Fibroblast of upper back skin (primary cell): ENCODE measurements at regions not wholly inside any gene's neighbourhood (a gene's known extent, or its start where the extent isn't known, plus 50 kb on each side); places are given as distances from the start of the nearest gene placed in this dataset.
"Not testable (repeated sequence)": the region's sequence is repeated elsewhere in the genome, so short reads cannot be mapped to it uniquely, and the experiment has no call there.

Experiments used
- DNase-seq: peaks from one replicate; pipeline ENCODE4 v3.0.0-alpha.2; 2013

DNA sequence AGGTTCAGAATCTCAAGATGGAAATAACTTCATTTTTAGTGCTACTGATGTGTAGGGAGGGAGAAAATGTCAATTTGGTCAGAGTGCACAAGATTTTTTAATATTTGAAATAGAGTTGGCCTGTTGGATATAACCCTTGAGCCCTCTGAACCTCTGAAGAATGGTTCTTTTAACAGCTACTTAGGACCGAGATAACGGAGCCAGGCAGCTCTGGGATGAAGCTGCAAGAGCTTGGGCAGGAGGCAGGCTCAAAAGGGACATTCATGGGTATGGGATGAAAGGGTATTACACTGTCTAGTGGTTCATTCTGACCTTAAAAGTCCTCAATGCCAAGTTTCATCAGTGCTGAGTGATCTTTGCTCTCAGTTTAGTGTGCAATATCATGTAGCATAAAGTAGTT lies 111.4 kb upstream of the CPHXL start:
- no peak for DNase-seq

GRCh38 chr16:75841517-75841916 lies 115.2 kb upstream of the CPHXL start:
- DNase-seq: no peak

DNA sequence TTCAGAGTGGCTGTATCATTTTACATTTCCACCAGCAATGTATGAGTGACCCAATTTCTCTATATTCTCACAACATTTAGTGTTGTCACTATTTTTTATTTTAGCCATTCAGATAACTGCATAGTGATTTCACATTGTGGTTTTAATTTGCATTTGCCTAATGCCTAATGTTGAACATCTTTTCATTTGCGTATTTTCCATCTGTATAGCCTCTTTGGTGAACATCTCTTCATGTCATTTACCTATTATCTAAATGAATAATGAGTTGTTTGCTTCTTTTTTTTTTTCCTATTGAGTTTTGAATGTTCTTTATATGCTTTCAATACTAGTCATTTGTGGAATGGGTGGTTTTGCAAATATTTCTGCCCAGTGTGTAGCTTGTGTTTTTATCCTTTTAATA lies 120.9 kb upstream of the CPHXL start:
- no peak for DNase-seq

GRCh38 chr16:75854152-75854551 lies 127.9 kb upstream of the CPHXL start:
- DNase-seq: no peak

- no peak for DNase-seq
Measured at GRCh38 chr16:75860326-75861053, 134.2 kb upstream of the CPHXL start.

GRCh38 chr16:75861311-75862097 lies 135.2 kb upstream of the CPHXL start:
- DNase-seq: no peak

DNA sequence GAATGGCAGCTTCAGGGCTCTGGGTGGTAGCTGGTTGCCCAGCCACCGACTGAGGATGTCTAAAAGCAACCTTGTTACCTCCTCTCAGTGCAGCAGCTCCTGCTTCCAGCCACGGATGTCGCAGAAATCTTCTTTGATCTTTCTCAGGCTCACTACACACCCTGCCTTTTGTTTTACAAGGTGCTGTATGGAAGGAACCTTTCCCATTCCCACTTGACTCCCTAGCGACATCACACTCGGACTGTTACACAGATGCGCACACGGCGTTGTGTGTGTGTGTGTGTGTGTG lies 135.8 kb upstream of the CPHXL start:
- no peak for DNase-seq

DNA sequence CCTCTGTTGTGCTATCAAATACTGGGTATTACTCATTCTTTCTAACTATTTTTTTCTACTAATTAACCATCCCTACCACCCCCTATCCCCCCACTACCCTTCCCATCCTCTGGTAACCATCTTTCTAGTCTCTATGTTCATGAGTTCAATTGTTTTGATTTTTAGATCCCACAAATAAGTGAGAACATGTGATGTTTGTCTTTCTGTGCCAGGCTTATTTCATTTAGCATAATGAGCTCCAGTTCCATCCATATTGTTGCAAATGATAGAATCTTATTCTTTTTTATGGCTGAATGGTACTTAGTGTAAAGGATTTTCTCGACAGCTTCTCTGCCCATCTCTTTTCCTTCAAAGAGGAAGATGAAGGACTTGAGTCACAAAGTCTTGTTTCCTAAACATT lies 138.0 kb upstream of the CPHXL start:
- DNase-seq: no peak

DNA sequence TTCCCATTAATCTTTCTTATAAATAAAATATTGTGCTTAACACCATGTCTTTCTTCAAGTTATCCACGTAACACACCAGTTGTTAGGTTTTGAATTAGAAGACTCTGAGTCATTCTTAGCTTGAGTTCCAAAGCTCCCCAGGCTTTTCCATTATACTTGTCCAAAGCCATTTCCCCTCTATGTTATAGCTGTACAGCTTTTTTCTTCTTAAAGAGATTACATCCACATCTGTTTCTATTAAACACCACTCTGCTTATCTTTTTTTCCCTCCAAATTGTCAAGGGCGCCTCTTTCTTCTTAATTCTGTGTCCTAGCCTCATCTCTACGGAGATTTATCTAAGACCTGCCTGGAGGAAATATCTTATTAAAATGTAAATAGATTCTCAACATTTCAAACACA lies 139.4 kb upstream of the CPHXL start:
- DNase-seq: no peak

- no peak for DNase-seq
Measured at GRCh38 chr16:75868636-75869632, 142.6 kb upstream of the CPHXL start.

DNA sequence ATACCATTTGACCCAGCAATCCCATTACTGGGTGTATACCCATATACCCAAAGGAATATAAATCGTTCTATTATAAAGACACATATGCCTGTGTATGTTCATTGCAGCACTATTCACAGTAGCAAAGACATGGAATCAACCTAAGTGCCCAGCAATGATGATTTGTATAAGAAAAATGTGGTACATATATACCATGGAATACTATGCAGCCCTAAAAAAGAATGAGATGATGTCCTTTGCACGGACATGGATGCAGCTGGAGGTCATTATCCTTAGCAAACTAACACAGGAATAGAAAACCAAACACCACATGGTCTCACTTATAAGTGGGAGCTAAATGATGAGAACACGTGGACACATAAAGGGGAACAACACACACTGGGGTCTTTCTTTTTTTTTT lies 155.0 kb upstream of the CPHXL start:
- DNase-seq: not testable (repeated sequence)

GRCh38 chr16:75899163-75899562 lies 172.9 kb upstream of the CPHXL start:
- no peak for DNase-seq

- DNase-seq: no peak
Measured at GRCh38 chr16:75908331-75909117, 182.2 kb upstream of the CPHXL start.

GRCh38 chr16:75909746-75910145 lies 183.5 kb upstream of the CPHXL start:
- DNase-seq: no peak

DNA sequence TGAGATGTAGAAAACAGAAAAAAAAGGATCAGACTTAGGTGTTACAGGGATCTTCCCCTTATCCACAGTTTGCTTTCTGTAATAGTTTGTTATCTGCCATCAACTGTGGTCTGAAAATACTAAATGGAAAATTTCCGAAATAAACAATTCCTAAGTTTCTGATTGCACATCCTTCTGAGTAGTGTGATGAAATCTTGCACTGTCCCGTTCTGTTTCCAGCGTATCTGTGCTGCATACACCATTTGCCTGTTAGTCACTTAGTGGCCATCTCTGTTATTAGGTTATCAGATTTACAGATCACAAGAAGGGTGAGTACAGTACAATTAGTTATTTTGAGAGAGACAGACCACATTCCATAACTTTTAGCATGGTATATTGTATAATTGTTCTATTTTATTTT lies 185.6 kb upstream of the CPHXL start:
- no peak for DNase-seq

GRCh38 chr16:75913958-75914357 lies 187.7 kb upstream of the CPHXL start:
- DNase-seq: no peak

DNA sequence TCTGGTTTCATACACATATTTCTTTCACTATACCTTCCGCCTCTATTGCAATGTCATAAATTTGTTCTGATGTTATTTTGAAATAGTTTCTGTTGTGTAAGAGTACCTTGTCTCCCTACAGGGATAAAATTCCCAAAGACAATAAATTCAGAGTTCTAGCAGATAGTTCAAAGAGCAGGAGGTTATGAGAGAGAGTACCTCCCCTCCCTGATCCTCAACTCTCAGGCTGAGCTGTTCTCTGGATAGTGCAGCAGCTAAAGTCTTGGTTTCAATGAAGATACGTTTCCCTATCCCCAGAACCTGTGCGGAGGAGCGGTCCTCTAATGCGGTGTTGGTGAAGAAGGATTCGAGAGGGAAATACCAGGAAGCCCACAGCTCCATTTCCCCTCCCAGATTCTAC lies 190.2 kb upstream of the CPHXL start:
- no peak for DNase-seq

GRCh38 chr16:75918109-75918508 lies 191.8 kb upstream of the CPHXL start:
- no peak for DNase-seq

DNA sequence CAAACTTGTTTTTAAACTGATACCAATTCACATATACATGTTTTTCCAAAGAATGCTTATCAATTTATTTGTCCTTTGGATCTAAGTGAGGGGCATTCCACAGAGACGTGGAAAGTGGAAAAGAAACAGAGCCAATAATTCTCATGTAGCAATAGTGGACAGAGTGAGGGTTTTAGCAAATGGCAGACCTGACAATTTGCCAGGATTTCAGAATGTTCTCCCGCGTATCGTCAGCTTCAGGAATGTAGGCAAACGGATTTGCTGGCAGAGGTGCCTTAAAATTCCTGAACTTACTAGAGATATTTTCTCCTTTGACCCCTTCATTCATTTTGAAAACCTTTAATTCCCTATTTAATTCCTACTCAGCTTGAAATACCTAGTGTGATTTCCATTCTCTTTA lies 193.4 kb upstream of the CPHXL start:
- DNase-seq: peak; percentile 70

DNA sequence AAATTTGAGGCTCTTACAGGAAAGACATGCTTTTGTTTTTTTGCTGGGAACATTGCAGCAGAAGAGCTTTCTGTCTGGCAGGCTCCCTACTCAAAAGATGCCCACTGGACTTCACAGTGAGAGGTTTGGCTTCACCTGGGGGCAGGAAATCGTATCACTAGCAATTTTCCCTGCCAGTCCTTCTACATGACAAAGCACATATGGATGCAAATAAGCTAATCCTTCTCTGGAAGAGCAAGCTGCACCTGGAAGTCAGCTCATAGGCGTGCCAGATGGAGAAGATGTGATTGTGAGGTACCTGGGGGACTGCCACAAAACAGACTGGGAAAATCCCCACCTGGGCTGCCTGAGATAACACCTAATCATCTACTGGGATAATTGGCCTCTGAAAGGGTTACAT lies 195.0 kb upstream of the CPHXL start:
- DNase-seq: no peak

DNA sequence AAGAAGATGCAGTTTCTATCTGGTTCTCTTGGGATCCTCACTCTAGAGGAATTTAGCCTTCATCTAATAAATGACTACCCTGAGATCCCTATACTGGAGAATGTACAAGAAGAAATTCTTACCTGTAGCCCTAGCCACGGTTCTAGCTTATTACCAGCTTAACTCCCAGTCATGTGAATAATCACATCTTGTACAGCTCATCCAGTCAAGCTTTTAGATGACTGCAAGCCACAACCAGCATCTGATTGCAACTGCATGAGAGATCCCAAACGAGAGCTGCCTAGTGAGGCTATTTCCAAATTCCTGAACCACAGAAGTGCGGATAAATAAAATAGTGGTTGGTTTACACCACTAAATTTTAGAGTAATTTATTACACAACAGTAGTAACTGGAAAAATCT lies 196.0 kb upstream of the CPHXL start:
- no peak for DNase-seq

- DNase-seq: no peak
Measured at GRCh38 chr16:75924397-75924796, 198.1 kb upstream of the CPHXL start.

GRCh38 chr16:75927810-75928209 lies 201.5 kb upstream of the CPHXL start:
- DNase-seq: no peak
